ENCODE measurements at regions not wholly inside any gene's neighbourhood (a gene's known extent, or its start where the extent isn't known, plus 50 kb on each side); places are given as distances from the start of the nearest gene placed in this dataset.

- CTCF ChIA-PET, result interaction anchor here (0.9 kb wide), 1 partner anchor 10 kb away, joined by 3 read pairs; no protein-coding TSS in a partner anchor
- intact Hi-C loops (cut with micrococcal nuclease), result no loop called here
- no peaks in the 10 kb centered on the region for H3K36me3 Mint-ChIP-seq
These were observed 115.2 kb upstream of the SIX2 start for GRCh38 chr2:45124456-45124855.

GRCh38 chr2:45123521-45124191 lies 114.4 kb upstream of the SIX2 start:
- H3K27me3 Mint-ChIP-seq, result peaks cover 0 to 2% (median 0%) of the 10 kb centered on the region in 5 donors
- Histone ChIP-seq H3K36me3 (ENCODE audit: control insufficient read depth in 2 of 3, insufficient read depth in 3 of 3, low read length in 3 of 3) (no peaks in the 10 kb centered on the region), H3K27ac (ENCODE audit: low read depth, low read length) (no peak overlapping the region), H3K4me3 (ENCODE audit: low read length) (no peak overlapping the region), H3K27me3 (ENCODE audit: control insufficient read depth in 2 of 2, insufficient read depth in 2 of 2, low read length in 2 of 2) (no peaks in the 10 kb centered on the region), H3K9me3 (ENCODE audit: control insufficient read depth in 2 of 3, low read length in 3 of 3) (no peaks in the 10 kb centered on the region), H3K4me1 (ENCODE audit: control insufficient read depth in 2 of 2, insufficient read depth in 2 of 2, low read length in 2 of 2) (no peaks in the 10 kb centered on the region)
- no peaks in the 10 kb centered on the region for H3K4me1 Mint-ChIP-seq
- ChIA-PET POLR2A (no interaction called here), CTCF (no interaction called here)
- DNase-seq (no peak), ATAC-seq (no peak)
- no peaks in the 10 kb centered on the region for H3K36me3 Mint-ChIP-seq
- no peak overlapping the region for H3K27ac Mint-ChIP-seq
- no peak overlapping the region for H3K4me3 Mint-ChIP-seq
- no peaks in the 10 kb centered on the region for H3K9me3 Mint-ChIP-seq
- intact Hi-C loops (cut with micrococcal nuclease), result no loop called here

More at GRCh38 chr2:45124456-45124855, 115.2 kb upstream of the SIX2 start:
- DNase-seq (no peak), ATAC-seq (no peak)
- POLR2A ChIA-PET, result no interaction called here
- Histone ChIP-seq H3K9me3 (ENCODE audit: control insufficient read depth in 2 of 3, low read length in 3 of 3) (no peaks in the 10 kb centered on the region), H3K36me3 (ENCODE audit: control insufficient read depth in 2 of 3, insufficient read depth in 3 of 3, low read length in 3 of 3) (no peaks in the 10 kb centered on the region), H3K27me3 (ENCODE audit: control insufficient read depth in 2 of 2, insufficient read depth in 2 of 2, low read length in 2 of 2) (no peaks in the 10 kb centered on the region), H3K4me1 (ENCODE audit: control insufficient read depth in 2 of 2, insufficient read depth in 2 of 2, low read length in 2 of 2) (no peaks in the 10 kb centered on the region), H3K27ac (ENCODE audit: low read depth, low read length) (no peak overlapping the region), H3K4me3 (ENCODE audit: low read length) (no peak overlapping the region)
- H3K4me1 Mint-ChIP-seq, result no peaks in the 10 kb centered on the region
- no peak overlapping the region for H3K27ac Mint-ChIP-seq
- peaks cover 0 to 2% (median 0%) of the 10 kb centered on the region in 5 donors for H3K27me3 Mint-ChIP-seq
- no peaks in the 10 kb centered on the region for H3K9me3 Mint-ChIP-seq
- no peak overlapping the region for H3K4me3 Mint-ChIP-seq

- Histone ChIP-seq H3K4me1 (ENCODE audit: control insufficient read depth in 2 of 2, insufficient read depth in 2 of 2, low read length in 2 of 2) (no peaks in the 10 kb centered on the region), H3K27me3 (ENCODE audit: control insufficient read depth in 2 of 2, insufficient read depth in 2 of 2, low read length in 2 of 2) (no peaks in the 10 kb centered on the region), H3K27ac (ENCODE audit: low read depth, low read length) (no peak overlapping the region), H3K9me3 (ENCODE audit: control insufficient read depth in 2 of 3, low read length in 3 of 3) (no peaks in the 10 kb centered on the region), H3K36me3 (ENCODE audit: control insufficient read depth in 2 of 3, insufficient read depth in 3 of 3, low read length in 3 of 3) (no peaks in the 10 kb centered on the region), H3K4me3 (ENCODE audit: low read length) (no peak overlapping the region)
- intact Hi-C loops (cut with micrococcal nuclease), result no loop called here
- peaks cover 0 to 2% (median 0%) of the 10 kb centered on the region in 11 donors for H3K9me3 Mint-ChIP-seq
- no peak overlapping the region for H3K4me3 Mint-ChIP-seq
- H3K27ac Mint-ChIP-seq, result no peak overlapping the region
- H3K27me3 Mint-ChIP-seq, result peaks cover 0 to 2% (median 0%) of the 10 kb centered on the region in 5 donors
- H3K36me3 Mint-ChIP-seq, result no peaks in the 10 kb centered on the region
- DNase-seq, result no peak
- ATAC-seq, result no peak
- CTCF ChIA-PET, result no interaction called here
- H3K4me1 Mint-ChIP-seq, result no peaks in the 10 kb centered on the region
- POLR2A ChIA-PET, result no interaction called here
These were observed 113.8 kb upstream of the SIX2 start for GRCh38 chr2:45123065-45123464.

GRCh38 chr2:45121236-45121927 lies 112.1 kb upstream of the SIX2 start:
- POLR2A ChIA-PET, result no interaction called here
- CTCF ChIA-PET, result interaction anchor here (0.7 kb wide), 1 partner anchor 841 kb away, joined by 3 read pairs; no protein-coding TSS in a partner anchor
- no peak overlapping the region for H3K27ac ChIP-seq (ENCODE audit: low read depth, low read length)
- Mint-ChIP-seq H3K27ac (no peak overlapping the region), H3K4me1 (no peaks in the 10 kb centered on the region), H3K9me3 (peaks cover 0 to 2% (median 0%) of the 10 kb centered on the region in 11 donors), H3K27me3 (peaks cover 0 to 2% (median 0%) of the 10 kb centered on the region in 5 donors), H3K4me3 (no peak overlapping the region), H3K36me3 (no peaks in the 10 kb centered on the region)
- H3K4me3 ChIP-seq (ENCODE audit: low read length), result no peak overlapping the region
- H3K27me3 ChIP-seq (ENCODE audit: control insufficient read depth in 2 of 2, insufficient read depth in 2 of 2, low read length in 2 of 2), result no peaks in the 10 kb centered on the region
- DNase-seq (no peak), ATAC-seq (no peak)
- intact Hi-C loops (cut with micrococcal nuclease), result no loop called here
- H3K36me3 ChIP-seq (ENCODE audit: control insufficient read depth in 2 of 3, insufficient read depth in 3 of 3, low read length in 3 of 3), result no peaks in the 10 kb centered on the region
- no peaks in the 10 kb centered on the region for H3K9me3 ChIP-seq (ENCODE audit: control insufficient read depth in 2 of 3, low read length in 3 of 3)
- H3K4me1 ChIP-seq (ENCODE audit: control insufficient read depth in 2 of 2, insufficient read depth in 2 of 2, low read length in 2 of 2), result no peaks in the 10 kb centered on the region

- Histone ChIP-seq H3K4me3 (ENCODE audit: low read length) (no peak overlapping the region), H3K36me3 (ENCODE audit: control insufficient read depth in 2 of 3, insufficient read depth in 3 of 3, low read length in 3 of 3) (no peaks in the 10 kb centered on the region), H3K27me3 (ENCODE audit: control insufficient read depth in 2 of 2, insufficient read depth in 2 of 2, low read length in 2 of 2) (no peaks in the 10 kb centered on the region), H3K4me1 (ENCODE audit: control insufficient read depth in 2 of 2, insufficient read depth in 2 of 2, low read length in 2 of 2) (no peaks in the 10 kb centered on the region), H3K27ac (ENCODE audit: low read depth, low read length) (no peak overlapping the region), H3K9me3 (ENCODE audit: control insufficient read depth in 2 of 3, low read length in 3 of 3) (no peaks in the 10 kb centered on the region)
- H3K4me3 Mint-ChIP-seq, result no peak overlapping the region
- peaks cover 0 to 2% (median 0%) of the 10 kb centered on the region in 11 donors for H3K9me3 Mint-ChIP-seq
- peaks cover 0 to 2% (median 0%) of the 10 kb centered on the region in 5 donors for H3K27me3 Mint-ChIP-seq
- ATAC-seq (no peak), DNase-seq (no peak)
- POLR2A ChIA-PET, result interaction anchor here (0.6 kb wide), 1 partner anchor 10 kb away, joined by 3 read pairs; no protein-coding TSS in a partner anchor
- intact Hi-C loops (cut with micrococcal nuclease), result no loop called here
- no peak overlapping the region for H3K27ac Mint-ChIP-seq
- H3K36me3 Mint-ChIP-seq, result no peaks in the 10 kb centered on the region
- CTCF ChIA-PET, result no interaction called here
- H3K4me1 Mint-ChIP-seq, result no peaks in the 10 kb centered on the region
These were observed 111.3 kb upstream of the SIX2 start for GRCh38 chr2:45120546-45120945.

- Histone ChIP-seq H3K36me3 (ENCODE audit: control insufficient read depth in 2 of 3, insufficient read depth in 3 of 3, low read length in 3 of 3) (no peaks in the 10 kb centered on the region), H3K27me3 (ENCODE audit: control insufficient read depth in 2 of 2, insufficient read depth in 2 of 2, low read length in 2 of 2) (no peaks in the 10 kb centered on the region), H3K27ac (ENCODE audit: low read depth, low read length) (no peak overlapping the region), H3K4me1 (ENCODE audit: control insufficient read depth in 2 of 2, insufficient read depth in 2 of 2, low read length in 2 of 2) (no peaks in the 10 kb centered on the region), H3K4me3 (ENCODE audit: low read length) (no peak overlapping the region), H3K9me3 (ENCODE audit: control insufficient read depth in 2 of 3, low read length in 3 of 3) (no peaks in the 10 kb centered on the region)
- no peak for DNase-seq
- no peak overlapping the region for H3K4me3 Mint-ChIP-seq
- POLR2A ChIA-PET, result no interaction called here
- H3K27me3 Mint-ChIP-seq, result peaks cover 0 to 2% (median 0%) of the 10 kb centered on the region in 5 donors
- CTCF ChIA-PET, result no interaction called here
- no peaks in the 10 kb centered on the region for H3K36me3 Mint-ChIP-seq
- intact Hi-C loops (cut with micrococcal nuclease), result no loop called here
- no peaks in the 10 kb centered on the region for H3K4me1 Mint-ChIP-seq
- no peak for ATAC-seq
- no peak overlapping the region for H3K27ac Mint-ChIP-seq
- H3K9me3 Mint-ChIP-seq, result peaks cover 0 to 2% (median 0%) of the 10 kb centered on the region in 11 donors
These were observed 110.6 kb upstream of the SIX2 start for GRCh38 chr2:45119855-45120254.

GRCh38 chr2:45119038-45119437 lies 109.8 kb upstream of the SIX2 start:
- Mint-ChIP-seq H3K4me3 (no peak overlapping the region), H3K4me1 (no peaks in the 10 kb centered on the region), H3K36me3 (no peaks in the 10 kb centered on the region), H3K27me3 (peaks cover 0 to 2% (median 0%) of the 10 kb centered on the region in 5 donors), H3K27ac (no peak overlapping the region), H3K9me3 (peaks cover 0 to 2% (median 0%) of the 10 kb centered on the region in 11 donors)
- Histone ChIP-seq H3K36me3 (ENCODE audit: control insufficient read depth in 2 of 3, insufficient read depth in 3 of 3, low read length in 3 of 3) (no peaks in the 10 kb centered on the region), H3K27ac (ENCODE audit: low read depth, low read length) (no peak overlapping the region), H3K4me1 (ENCODE audit: control insufficient read depth in 2 of 2, insufficient read depth in 2 of 2, low read length in 2 of 2) (no peaks in the 10 kb centered on the region), H3K27me3 (ENCODE audit: control insufficient read depth in 2 of 2, insufficient read depth in 2 of 2, low read length in 2 of 2) (no peaks in the 10 kb centered on the region), H3K9me3 (ENCODE audit: control insufficient read depth in 2 of 3, low read length in 3 of 3) (no peaks in the 10 kb centered on the region), H3K4me3 (ENCODE audit: low read length) (no peak overlapping the region)
- intact Hi-C loops (cut with micrococcal nuclease), result no loop called here
- ChIA-PET CTCF (no interaction called here), POLR2A (no interaction called here)
- ATAC-seq (no peak), DNase-seq (no peak)
